Progenitor cell of endocrine pancreas (in vitro differentiated cells): ENCODE measurements at regions not wholly inside any gene's neighbourhood (a gene's known extent, or its start where the extent isn't known, plus 50 kb on each side); places are given as distances from the start of the nearest gene placed in this dataset.

Experiments used
- DNase-seq: peaks from one replicate; pipeline ENCODE4 v3.0.0; 2021; ENCODE audit warnings: low spot score; ENCODE audit not compliant: unreplicated experiment
- H3K27ac Mint-ChIP-seq: 2 replicates; pipeline ENCODE4 v1.8.0; 2021; ENCODE audit warnings: mild to moderate bottlenecking, moderate library complexity, mixed read lengths
- H3K27me3 Mint-ChIP-seq: 2 replicates; pipeline ENCODE4 v1.8.0; 2021; ENCODE audit warnings: mixed read lengths
- H3K36me3 Mint-ChIP-seq: 2 replicates; pipeline ENCODE4 v1.8.0; 2022; ENCODE audit warnings: mixed read lengths; ENCODE audit not compliant: insufficient read depth
- H3K4me1 Mint-ChIP-seq: 2 replicates; pipeline ENCODE4 v1.8.0; 2021; ENCODE audit warnings: low read depth, mixed read lengths
- H3K4me3 Mint-ChIP-seq: 2 replicates; pipeline ENCODE4 v1.8.0; 2021; ENCODE audit warnings: low read depth, mild to moderate bottlenecking, moderate library complexity, mixed read lengths
- H3K9me3 Mint-ChIP-seq: 2 replicates; pipeline ENCODE4 v1.8.0; 2021; ENCODE audit warnings: low read depth, mixed read lengths
- TF ChIP-seq, protein P1 (sequence below): fragments of 200-600 bp; sonication (generic); IDR thresholded peaks from one replicate; pipeline ENCODE4 v1.5.0; 2021; ENCODE audit warnings: antibody characterized with exemption, mild to moderate bottlenecking; ENCODE audit not compliant: unreplicated experiment

DNA sequence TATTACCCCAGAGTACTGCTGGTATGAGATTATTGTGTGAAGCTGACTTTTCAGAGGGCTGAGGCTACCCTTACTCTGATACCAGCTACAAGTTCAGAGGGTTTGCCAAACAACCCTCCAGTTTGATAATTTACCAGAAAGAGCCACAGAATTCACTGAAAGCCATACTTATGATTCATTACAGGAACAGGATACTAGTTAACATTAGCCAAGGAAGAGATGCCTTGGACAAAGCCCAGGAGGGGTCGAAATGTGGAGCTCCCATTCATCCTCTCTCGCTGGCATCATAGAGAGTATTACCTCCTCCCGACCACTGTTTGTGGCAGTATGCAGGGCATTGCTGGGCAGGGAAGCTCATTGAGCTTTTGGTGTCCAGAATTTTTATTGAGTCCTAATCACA is 364.3 kb downstream of the KCNRG start:
- peaks cover 17% of the 10 kb centered on the region for H3K4me1 Mint-ChIP-seq
- peaks cover 14% of the 10 kb centered on the region for H3K9me3 Mint-ChIP-seq
- peaks cover 7% of the 10 kb centered on the region for H3K36me3 Mint-ChIP-seq
- H3K4me3 Mint-ChIP-seq: no peak overlapping the region
- H3K27me3 Mint-ChIP-seq: no peaks in the 10 kb centered on the region
- H3K27ac Mint-ChIP-seq: no peak overlapping the region
- DNase-seq: no peak
- TF ChIP-seq, protein P1, sequence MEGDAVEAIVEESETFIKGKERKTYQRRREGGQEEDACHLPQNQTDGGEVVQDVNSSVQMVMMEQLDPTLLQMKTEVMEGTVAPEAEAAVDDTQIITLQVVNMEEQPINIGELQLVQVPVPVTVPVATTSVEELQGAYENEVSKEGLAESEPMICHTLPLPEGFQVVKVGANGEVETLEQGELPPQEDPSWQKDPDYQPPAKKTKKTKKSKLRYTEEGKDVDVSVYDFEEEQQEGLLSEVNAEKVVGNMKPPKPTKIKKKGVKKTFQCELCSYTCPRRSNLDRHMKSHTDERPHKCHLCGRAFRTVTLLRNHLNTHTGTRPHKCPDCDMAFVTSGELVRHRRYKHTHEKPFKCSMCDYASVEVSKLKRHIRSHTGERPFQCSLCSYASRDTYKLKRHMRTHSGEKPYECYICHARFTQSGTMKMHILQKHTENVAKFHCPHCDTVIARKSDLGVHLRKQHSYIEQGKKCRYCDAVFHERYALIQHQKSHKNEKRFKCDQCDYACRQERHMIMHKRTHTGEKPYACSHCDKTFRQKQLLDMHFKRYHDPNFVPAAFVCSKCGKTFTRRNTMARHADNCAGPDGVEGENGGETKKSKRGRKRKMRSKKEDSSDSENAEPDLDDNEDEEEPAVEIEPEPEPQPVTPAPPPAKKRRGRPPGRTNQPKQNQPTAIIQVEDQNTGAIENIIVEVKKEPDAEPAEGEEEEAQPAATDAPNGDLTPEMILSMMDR: no peak

DNA sequence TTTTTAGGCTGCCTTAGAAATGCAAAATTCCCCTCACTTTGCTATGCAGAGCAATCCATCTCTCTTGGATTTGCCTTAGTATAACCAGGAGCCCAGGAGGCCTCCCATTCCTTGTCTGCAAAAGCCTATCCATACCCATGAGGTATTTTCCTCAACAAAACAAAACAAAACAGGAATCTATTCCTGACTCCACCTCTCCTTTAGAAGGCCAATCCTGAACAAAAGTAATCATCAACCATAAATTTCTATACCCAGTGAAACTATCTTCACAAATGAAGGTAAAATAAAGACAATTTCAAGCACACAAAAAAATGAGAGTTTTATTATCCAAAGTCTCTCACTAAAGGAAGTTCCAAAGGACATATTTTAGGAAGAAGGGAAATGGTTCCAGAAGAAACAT is 365.7 kb downstream of the KCNRG start:
- Mint-ChIP-seq H3K27me3 (no peaks in the 10 kb centered on the region), H3K9me3 (peaks cover 14% of the 10 kb centered on the region), H3K27ac (no peak overlapping the region), H3K36me3 (peaks cover 7% of the 10 kb centered on the region), H3K4me3 (no peak overlapping the region), H3K4me1 (peaks cover 17% of the 10 kb centered on the region)
- TF ChIP-seq, protein P1: no peak
- no peak for DNase-seq

DNA sequence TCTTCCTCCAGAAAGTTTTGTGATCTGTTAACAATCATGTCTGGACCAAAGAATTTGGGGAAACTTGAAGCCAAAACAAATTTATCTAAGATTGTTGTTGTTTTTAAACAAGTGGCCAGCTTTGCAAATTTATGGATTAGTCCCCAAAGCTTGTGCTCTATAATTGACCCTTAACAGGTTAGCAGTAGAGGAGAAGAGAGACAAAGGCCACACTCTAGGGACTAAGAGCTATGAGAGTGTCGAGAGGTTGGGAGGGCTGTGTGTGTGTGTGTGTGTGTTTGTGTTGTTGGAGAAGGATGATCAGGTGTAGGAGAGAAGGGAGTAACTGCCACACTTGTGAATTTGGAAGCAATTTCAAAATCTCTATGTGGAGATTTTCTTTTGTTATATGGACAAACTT is 367.3 kb downstream of the KCNRG start:
- H3K4me1 Mint-ChIP-seq: peaks cover 26% of the 10 kb centered on the region
- no peak overlapping the region for H3K27ac Mint-ChIP-seq
- no peak overlapping the region for H3K4me3 Mint-ChIP-seq
- TF ChIP-seq, protein P1: no peak
- DNase-seq: no peak
- H3K27me3 Mint-ChIP-seq: no peaks in the 10 kb centered on the region
- peaks cover 14% of the 10 kb centered on the region for H3K9me3 Mint-ChIP-seq
- H3K36me3 Mint-ChIP-seq: peaks cover 7% of the 10 kb centered on the region

DNA sequence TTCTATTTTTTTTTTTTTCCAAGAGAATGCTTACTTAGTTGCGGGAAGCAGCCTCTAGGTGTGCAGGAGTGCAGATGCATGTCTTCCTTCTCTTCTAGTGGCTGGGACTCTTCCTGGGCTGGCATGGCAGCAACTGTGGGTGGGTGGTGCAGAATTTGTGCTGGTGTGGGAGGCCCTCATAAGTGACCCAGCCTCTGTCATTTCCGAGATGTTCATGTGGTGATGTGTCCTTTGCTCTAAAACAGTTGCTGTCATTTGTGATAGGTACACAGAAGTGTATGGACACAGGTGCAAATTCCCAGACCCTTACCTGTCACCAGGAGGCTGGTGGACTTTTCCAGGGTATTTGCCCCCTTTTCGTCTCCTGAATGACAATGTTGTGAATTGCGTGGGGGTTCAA is 367.7 kb downstream of the KCNRG start:
- H3K9me3 Mint-ChIP-seq: peaks cover 14% of the 10 kb centered on the region
- no peak overlapping the region for H3K27ac Mint-ChIP-seq
- TF ChIP-seq, protein P1: no peak
- no peak for DNase-seq
- no peaks in the 10 kb centered on the region for H3K27me3 Mint-ChIP-seq
- H3K36me3 Mint-ChIP-seq: peaks cover 7% of the 10 kb centered on the region
- no peak overlapping the region for H3K4me3 Mint-ChIP-seq
- H3K4me1 Mint-ChIP-seq: peaks cover 23% of the 10 kb centered on the region

DNA sequence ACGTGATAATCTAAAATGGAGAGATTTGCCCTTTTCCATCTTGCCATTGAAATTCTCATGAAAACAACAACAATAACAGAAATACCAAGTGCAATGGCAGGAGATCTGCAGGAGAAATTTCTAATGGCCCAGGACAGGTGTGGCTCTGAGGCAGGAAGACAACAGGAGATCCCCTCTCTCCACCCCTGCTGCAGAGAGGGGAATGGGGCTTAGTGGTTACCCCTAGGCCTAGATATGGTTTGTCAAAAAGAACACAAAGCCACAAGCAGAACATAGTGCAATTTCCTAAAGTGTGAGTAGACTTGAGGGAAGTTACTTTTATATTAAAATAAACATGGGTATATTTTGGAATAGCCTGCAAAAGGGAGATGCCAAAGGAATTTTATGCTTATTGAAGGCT is 369.5 kb downstream of the KCNRG start:
- TF ChIP-seq, protein P1: no peak

More for the DNA sequence above, 369.5 kb downstream of the KCNRG start:
- DNase-seq: no peak
- Mint-ChIP-seq H3K27me3 (no peaks in the 10 kb centered on the region), H3K4me1 (peaks cover 16% of the 10 kb centered on the region), H3K4me3 (no peak overlapping the region), H3K27ac (no peak overlapping the region), H3K9me3 (peaks cover 14% of the 10 kb centered on the region), H3K36me3 (peaks cover 7% of the 10 kb centered on the region)
